Endothelial cell of umbilical vein (primary cell): ENCODE measurements at regions not wholly inside any gene's neighbourhood (a gene's known extent, or its start where the extent isn't known, plus 50 kb on each side); places are given as distances from the start of the nearest gene placed in this dataset.

Experiments
- BruUV-seq: library from RNA; stranded (reverse); fragments of 400-500 nt; replicated peaks from 2 replicates; lab custom pipeline; 2021; lab: Mats Ljungman, UMichigan
- CTCF ChIA-PET: fragments of 300-600, 350-600 bp; sonication (Branson Sonifier 250); formaldehyde crosslinking; loops from one replicate; lab custom pipeline; 2021; ENCODE audit warnings: antibody characterized with exemption, inconsistent platforms; lab: Charles Lee
- POLR2A ChIA-PET: fragments of 300-600, 350-600 bp; sonication (Branson Sonifier 250); formaldehyde crosslinking; loops from one replicate; lab custom pipeline; 2021; ENCODE audit warnings: antibody characterized with exemption, inconsistent platforms; lab: Charles Lee
- DNase-seq: peaks from one replicate; pipeline ENCODE4 v3.0.0-alpha.2; 2011; ENCODE audit warnings: low read depth, low spot score
- FAIRE-seq: peaks from 2 replicates; lab custom pipeline; 2011; peaks lifted over from hg19 to GRCh38; lab: Jason Lieb, UNC
- H2AFZ ChIP-seq: 2 replicates; pipeline ENCODE4 v1.6.0; 2012; ENCODE audit warnings: low read depth, low read length, control low read depth, inconsistent platforms
- H3K27ac ChIP-seq: 2 replicates; pipeline ENCODE4 v1.5.1; 2011; ENCODE audit warnings: low read depth, mild to moderate bottlenecking, control low read depth, low read length, moderate library complexity; ENCODE audit not compliant: insufficient read depth
- H3K27me3 ChIP-seq, 2 experiments: 2 replicates each; pipeline versions ENCODE4 v1.6.0 to v1.6.1; 2011; ENCODE audit warnings: low read length in 2 of 2, mixed read lengths in 1 of 2; ENCODE audit not compliant: control insufficient read depth in 2 of 2, insufficient read depth in 2 of 2
- H3K36me3 ChIP-seq, 2 experiments: 2 replicates in 1 of 2; 3 replicates in 1 of 2; pipeline ENCODE4 v1.5.1; 2011; ENCODE audit warnings: low read length in 2 of 2, mild to moderate bottlenecking in 1 of 2, moderate library complexity in 1 of 2; ENCODE audit not compliant: control insufficient read depth in 2 of 2, insufficient read depth in 2 of 2; ENCODE audit errors: extremely low read depth in 1 of 2
- H3K4me1 ChIP-seq: 3 replicates; pipeline ENCODE4 v1.5.1; 2011; ENCODE audit warnings: mild to moderate bottlenecking, low read length; ENCODE audit not compliant: control insufficient read depth, insufficient read depth; ENCODE audit errors: extremely low read depth
- H3K4me2 ChIP-seq: 2 replicates; pipeline ENCODE4 v1.6.1; 2011; ENCODE audit warnings: low read length, control low read depth, mixed read lengths; ENCODE audit not compliant: insufficient read depth
- H3K4me3 ChIP-seq, 3 experiments: fragments of 200-600 bp in 1 of 3; sonication (generic), shearing (Covaris generic) in 1 of 3; replicated peaks in 1 of 3; 2 replicates each; pipeline ENCODE4 v1.5.1; 2011 to 2016; ENCODE audit warnings: control low read depth in 3 of 3, low read length in 3 of 3, mild to moderate bottlenecking in 2 of 3, inconsistent platforms in 1 of 3, low read depth in 1 of 3, moderate library complexity in 1 of 3; ENCODE audit not compliant: insufficient read depth in 1 of 3
- H3K79me2 ChIP-seq: 2 replicates; pipeline ENCODE4 v1.6.0; 2012; ENCODE audit warnings: low read length, inconsistent platforms; ENCODE audit not compliant: control insufficient read depth, insufficient read depth
- H3K9ac ChIP-seq: replicated peaks from 2 replicates; pipeline ENCODE3; 2011; ENCODE audit warnings: low read length, control low read depth; ENCODE audit not compliant: insufficient read depth; ENCODE audit errors: extremely low read depth
- H3K9me1 ChIP-seq: replicated peaks from 3 replicates; pipeline ENCODE4 v1.6.0; 2011; ENCODE audit warnings: mild to moderate bottlenecking, low read length; ENCODE audit not compliant: control insufficient read depth, insufficient read depth; ENCODE audit errors: extremely low read depth
- H3K9me3 ChIP-seq: replicated peaks from 2 replicates; pipeline ENCODE4 v1.5.1; 2012; ENCODE audit warnings: low read length, inconsistent platforms; ENCODE audit not compliant: control insufficient read depth, insufficient read depth
- H4K20me1 ChIP-seq: replicated peaks from 2 replicates; pipeline ENCODE3; 2011; ENCODE audit warnings: mild to moderate bottlenecking, low read length; ENCODE audit not compliant: control insufficient read depth, insufficient read depth; ENCODE audit errors: extremely low read depth
- CTCF ChIP-seq, 2 donors: IDR thresholded peaks; 1 replicate in 1 of 2; 2 replicates in 1 of 2; pipeline ENCODE4 v1.5.1; 2011; ENCODE audit warnings: low read length in 2 of 2, mild to moderate bottlenecking in 2 of 2, moderate library complexity in 2 of 2, control low read depth in 1 of 2, inconsistent platforms in 1 of 2, low read depth in 1 of 2; ENCODE audit not compliant: insufficient read depth in 1 of 2; ENCODE audit errors: extremely low read depth in 1 of 2
- EZH2 ChIP-seq: IDR thresholded peaks from 2 replicates; pipeline ENCODE4 v1.6.1; 2012; ENCODE audit warnings: borderline replicate concordance, low read depth, mild to moderate bottlenecking, moderate library complexity, low read length, inconsistent platforms; ENCODE audit not compliant: severe bottlenecking
- FOS ChIP-seq: IDR thresholded peaks from 2 replicates; pipeline ENCODE4 v1.6.1; 2011; ENCODE audit warnings: mild to moderate bottlenecking, low read length, moderate library complexity, borderline replicate concordance; ENCODE audit not compliant: insufficient read depth
- GATA2 ChIP-seq: IDR thresholded peaks from 2 replicates; pipeline ENCODE4 v1.7.0; 2011; ENCODE audit warnings: low read depth, mild to moderate bottlenecking, moderate library complexity, mixed read lengths, low read length; ENCODE audit not compliant: insufficient read length, insufficient read depth
- JUN ChIP-seq: IDR thresholded peaks from 2 replicates; pipeline ENCODE4 v1.6.1; 2011; ENCODE audit warnings: borderline replicate concordance, low read depth; ENCODE audit not compliant: insufficient read length, insufficient read depth
- MAX ChIP-seq: IDR thresholded peaks from 2 replicates; pipeline ENCODE4 v1.6.1; 2011; ENCODE audit not compliant: insufficient read depth, insufficient read length
- MYC ChIP-seq: IDR thresholded peaks from one replicate; pipeline ENCODE4 v1.6.1; 2011; ENCODE audit warnings: mild to moderate bottlenecking, low read depth, low read length
- POLR2A ChIP-seq: IDR thresholded peaks from 2 replicates; pipeline ENCODE4 v1.6.1; 2012; ENCODE audit warnings: low read depth, mild to moderate bottlenecking, control low read depth, low read length
- POLR2AphosphoS5 ChIP-seq: IDR thresholded peaks from 2 replicates; pipeline ENCODE4 v1.6.1; 2012; ENCODE audit warnings: low read depth, mild to moderate bottlenecking, control low read depth, low read length, moderate library complexity; ENCODE audit not compliant: insufficient read depth
- dilution Hi-C: fragments of 300-500 bp; cut with MboI; formaldehyde crosslinking; loops from one replicate; pipeline ENCODE4 v1.15.0; 2019; ENCODE audit warnings: low sequenced_read_pairs; ENCODE audit not compliant: extremely low pct_ligation_motif_present
- intact Hi-C: fragments of 100-400 bp; cut with micrococcal nuclease; formaldehyde crosslinking; loops from one replicate; pipeline ENCODE4 v1.10.0; 2022

GRCh38 chr12:16670456-16671050, 64.6 kb upstream of the LMO3 start:
- ChIA-PET POLR2A (no interaction called here), CTCF (no interaction called here)
- Histone ChIP-seq H3K27me3 (no peaks in the 10 kb centered on the region), H3K4me3 (no peak overlapping the region), H3K4me2 (no peak overlapping the region), H4K20me1 (no peaks in the 10 kb centered on the region), H3K9ac (no peak overlapping the region), H3K9me1 (no peaks in the 10 kb centered on the region), H3K9me3 (no peaks in the 10 kb centered on the region), H2AFZ (no peak overlapping the region), H3K27ac (no peak overlapping the region), H3K79me2 (no peaks in the 10 kb centered on the region), H3K36me3 (no peaks in the 10 kb centered on the region), H3K4me1 (no peaks in the 10 kb centered on the region)
- DNase-seq (no peak), FAIRE-seq (no peak)
- dilution Hi-C loops (no loop called here), intact Hi-C loops (no loop called here)
- no TSS peak for BruUV-seq
- no peak for TF ChIP-seq FOS

GRCh38 chr12:16669756-16670155, 63.8 kb upstream of the LMO3 start:
- DNase-seq (no peak), FAIRE-seq (no peak)
- intact Hi-C loops (no loop called here), dilution Hi-C loops (no loop called here)
- CTCF ChIA-PET: no interaction called here
- no TSS peak for BruUV-seq
- POLR2A ChIA-PET: no interaction called here
- TF ChIP-seq POLR2AphosphoS5: no peak
- TF ChIP-seq MYC: no peak
- no peak for TF ChIP-seq MAX
- TF ChIP-seq FOS: no peak
- TF ChIP-seq CTCF (IDR thresholded peaks at IDR 0.05; ENCODE audit: extremely low read depth in 1 of 2, insufficient read depth in 1 of 2, low read depth in 1 of 2, low read length in 2 of 2): no peak
- TF ChIP-seq EZH2: no peak
- no peak for TF ChIP-seq GATA2
- no peak for TF ChIP-seq JUN
- TF ChIP-seq POLR2A: no peak
- no peaks in the 10 kb centered on the region for H4K20me1 ChIP-seq
- no peaks in the 10 kb centered on the region for H3K9me1 ChIP-seq
- no peaks in the 10 kb centered on the region for H3K36me3 ChIP-seq
- H3K9ac ChIP-seq: no peak overlapping the region
- no peak overlapping the region for H3K4me2 ChIP-seq
- H3K79me2 ChIP-seq: no peaks in the 10 kb centered on the region
- H3K4me1 ChIP-seq: no peaks in the 10 kb centered on the region
- H3K27me3 ChIP-seq: no peaks in the 10 kb centered on the region
- H3K4me3 ChIP-seq: no peak overlapping the region
- no peak overlapping the region for H3K27ac ChIP-seq
- H2AFZ ChIP-seq: no peak overlapping the region
- H3K9me3 ChIP-seq: no peaks in the 10 kb centered on the region
